Choroid plexus epithelial cell (primary cell): ENCODE measurements at regions not wholly inside any gene's neighbourhood (a gene's known extent, or its start where the extent isn't known, plus 50 kb on each side); places are given as distances from the start of the nearest gene placed in this dataset.

Source experiments
- DNase-seq: peaks from one replicate; pipeline ENCODE4 v3.0.0-alpha.2; 2010; ENCODE audit warnings: low read depth
- H3K4me3 ChIP-seq: 2 replicates; pipeline ENCODE4 v1.5.1; 2011; ENCODE audit warnings: low read depth, mild to moderate bottlenecking, control low read depth, low read length, moderate library complexity
- CTCF ChIP-seq: conservative IDR thresholded peaks from 2 replicates; pipeline ENCODE4 v1.5.1; 2011; ENCODE audit warnings: low read depth, mild to moderate bottlenecking, control low read depth, inconsistent platforms, low read length, moderate library complexity

- no peak for TF ChIP-seq CTCF
- no peak overlapping the region for H3K4me3 ChIP-seq
- no peak for DNase-seq
Measured at GRCh38 chr22:27385261-27385998, 416.1 kb downstream of the MN1 start.

- no peak for TF ChIP-seq CTCF
- DNase-seq: peak; percentile 27
- H3K4me3 ChIP-seq: no peak overlapping the region
Measured at GRCh38 chr22:27386186-27386585, 415.4 kb downstream of the MN1 start.

- H3K4me3 ChIP-seq: no peak overlapping the region
- no peak for DNase-seq
- no peak for TF ChIP-seq CTCF
Measured at GRCh38 chr22:27387561-27387960, 414.0 kb downstream of the MN1 start.

GRCh38 chr22:27388090-27388600 is 413.4 kb downstream of the MN1 start:
- no peak for DNase-seq
- no peak for TF ChIP-seq CTCF
- no peak overlapping the region for H3K4me3 ChIP-seq

- TF ChIP-seq CTCF: no peak
- H3K4me3 ChIP-seq: no peak overlapping the region
- no peak for DNase-seq
Measured at GRCh38 chr22:27389727-27390075, 411.9 kb downstream of the MN1 start.

- peak; percentile 62 for DNase-seq
- peak; percentile 26 for TF ChIP-seq CTCF
Measured at GRCh38 chr22:27391092-27391770, 410.3 kb downstream of the MN1 start.

More at GRCh38 chr22:27391092-27391770, 410.3 kb downstream of the MN1 start:
- no peak overlapping the region for H3K4me3 ChIP-seq
